ENCODE measurements at regions not wholly inside any gene's neighbourhood (a gene's known extent, or its start where the extent isn't known, plus 50 kb on each side); places are given as distances from the start of the nearest gene placed in this dataset.
"Not testable (repeated sequence)": the region's sequence is repeated elsewhere in the genome, so short reads cannot be mapped to it uniquely, and the experiment has no call there.

DNA sequence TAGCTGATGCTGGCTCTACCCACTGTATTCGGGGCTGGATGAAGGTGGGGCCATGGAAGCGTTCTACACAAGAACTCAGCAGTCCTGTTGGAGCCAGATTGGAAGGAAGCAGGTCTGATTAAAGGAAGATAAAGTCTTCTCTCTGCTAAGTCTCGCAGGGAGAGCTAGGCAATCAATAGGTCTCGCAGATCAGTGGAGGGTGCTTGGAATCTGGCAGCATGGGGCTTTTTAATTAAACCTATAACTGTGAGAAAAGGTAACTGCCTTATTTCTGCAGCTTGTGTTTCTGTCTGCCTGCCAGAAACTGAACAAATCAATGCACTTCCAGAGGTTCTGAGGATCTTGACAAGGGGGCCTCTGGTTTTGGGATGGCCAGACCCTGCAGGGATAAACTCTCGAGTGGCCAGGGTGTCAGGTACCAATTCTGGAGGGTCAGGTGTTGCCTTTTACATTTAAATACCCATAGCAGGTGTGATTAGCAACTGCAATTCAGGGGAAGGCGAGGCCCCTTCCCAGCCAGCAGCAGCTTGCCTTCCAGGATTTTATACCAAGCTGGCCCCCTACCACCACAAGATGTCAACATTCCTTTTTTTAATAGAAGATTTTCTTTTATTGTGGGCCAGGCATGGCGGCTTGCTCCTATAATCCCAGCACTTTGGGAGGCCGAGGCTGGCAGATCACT, 228.6 kb downstream of the NPIPA7 start:
- H3K36me3 ChIP-seq (ENCODE audit: control insufficient read depth, insufficient read depth, low read length); H3K9me3 ChIP-seq (ENCODE audit: control insufficient read depth, insufficient read depth, low read length); H3K9me3 Mint-ChIP-seq; H3K4me3 ChIP-seq (ENCODE audit: low read length); H3K27me3 Mint-ChIP-seq (ENCODE audit: low read depth in 2 of 2); H3K4me1 Mint-ChIP-seq; H3K27me3 ChIP-seq (ENCODE audit: control insufficient read depth, insufficient read depth, low read length); ATAC-seq; DNase-seq; intact Hi-C loops (cut with micrococcal nuclease); H3K36me3 Mint-ChIP-seq; H3K4me3 Mint-ChIP-seq; H3K27ac ChIP-seq (ENCODE audit: low read length); H3K4me1 ChIP-seq (ENCODE audit: control insufficient read depth, insufficient read depth, low read length); H3K27ac Mint-ChIP-seq: not testable (repeated sequence)
- WGBS (ENCODE audit: insufficient coverage): 50% methylated on average over 1 of the region's 8 CpGs

DNA sequence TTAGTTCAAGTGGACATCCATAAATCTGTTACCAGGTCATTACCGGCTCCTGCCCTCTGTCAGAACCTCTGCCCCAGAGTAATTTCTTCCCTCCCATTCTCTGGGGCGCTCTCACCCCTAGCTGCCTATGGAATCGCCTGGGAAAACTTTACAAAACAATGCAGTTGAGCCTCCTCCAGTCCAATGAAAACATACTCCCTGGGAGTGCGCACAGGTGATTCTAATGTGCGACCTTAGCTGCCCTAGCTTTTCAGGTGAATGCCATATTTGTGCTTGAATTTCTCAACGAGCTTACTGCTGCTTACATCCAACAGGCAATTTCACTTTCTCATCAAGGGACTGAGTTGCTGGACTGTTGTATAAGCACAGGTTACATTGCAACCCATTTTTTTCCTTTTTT, 230.7 kb downstream of the NPIPA7 start:
- ATAC-seq; H3K36me3 ChIP-seq (ENCODE audit: control insufficient read depth, insufficient read depth, low read length); H3K9me3 Mint-ChIP-seq; intact Hi-C loops (cut with micrococcal nuclease); H3K27me3 ChIP-seq (ENCODE audit: control insufficient read depth, insufficient read depth, low read length); H3K4me1 ChIP-seq (ENCODE audit: control insufficient read depth, insufficient read depth, low read length); H3K36me3 Mint-ChIP-seq; H3K4me3 Mint-ChIP-seq; H3K27ac ChIP-seq (ENCODE audit: low read length); H3K4me1 Mint-ChIP-seq; H3K9me3 ChIP-seq (ENCODE audit: control insufficient read depth, insufficient read depth, low read length); H3K4me3 ChIP-seq (ENCODE audit: low read length); H3K27ac Mint-ChIP-seq; DNase-seq; H3K27me3 Mint-ChIP-seq (ENCODE audit: low read depth in 2 of 2): not testable (repeated sequence)
- WGBS (ENCODE audit: insufficient coverage): 75% methylated on average over 6 of the region's 6 CpGs

DNA sequence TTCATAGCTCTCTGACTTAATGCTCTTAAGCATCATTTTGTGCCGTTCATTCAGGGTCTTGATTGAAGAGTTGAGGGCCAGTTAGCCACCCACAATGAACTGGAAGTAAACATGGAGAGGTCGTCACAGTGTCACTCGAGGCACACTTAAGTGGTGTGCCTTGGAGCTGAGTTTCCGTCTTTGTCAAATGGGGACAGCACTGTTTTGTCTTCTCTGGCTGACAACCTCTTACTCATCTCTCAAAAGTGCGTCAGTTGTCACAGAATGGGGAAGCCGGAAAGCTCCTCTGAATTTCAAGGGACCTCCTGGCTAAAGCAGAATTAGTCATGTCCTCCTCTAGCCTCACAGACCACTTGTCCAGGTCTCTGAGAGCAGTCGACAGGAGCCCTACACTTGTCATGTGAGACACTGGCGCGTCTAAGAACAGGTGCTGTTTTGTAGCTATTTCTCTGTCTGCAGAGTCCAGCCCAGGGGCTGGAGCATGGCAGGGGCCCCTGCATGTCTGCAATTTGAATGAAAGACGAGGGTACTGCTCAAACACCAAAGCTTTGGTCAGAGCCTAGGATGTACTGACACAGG, 231.5 kb downstream of the NPIPA7 start:
- H3K27me3 ChIP-seq (ENCODE audit: control insufficient read depth, insufficient read depth, low read length); H3K36me3 ChIP-seq (ENCODE audit: control insufficient read depth, insufficient read depth, low read length); intact Hi-C loops (cut with micrococcal nuclease); H3K4me3 Mint-ChIP-seq; H3K27me3 Mint-ChIP-seq (ENCODE audit: low read depth in 2 of 2); H3K27ac ChIP-seq (ENCODE audit: low read length); H3K36me3 Mint-ChIP-seq; H3K4me1 Mint-ChIP-seq; H3K27ac Mint-ChIP-seq; ATAC-seq; H3K9me3 ChIP-seq (ENCODE audit: control insufficient read depth, insufficient read depth, low read length); H3K9me3 Mint-ChIP-seq; H3K4me1 ChIP-seq (ENCODE audit: control insufficient read depth, insufficient read depth, low read length); DNase-seq; H3K4me3 ChIP-seq (ENCODE audit: low read length): not testable (repeated sequence)
- 73% methylated on average over 4 of the region's 10 CpGs for WGBS (ENCODE audit: insufficient coverage)

DNA sequence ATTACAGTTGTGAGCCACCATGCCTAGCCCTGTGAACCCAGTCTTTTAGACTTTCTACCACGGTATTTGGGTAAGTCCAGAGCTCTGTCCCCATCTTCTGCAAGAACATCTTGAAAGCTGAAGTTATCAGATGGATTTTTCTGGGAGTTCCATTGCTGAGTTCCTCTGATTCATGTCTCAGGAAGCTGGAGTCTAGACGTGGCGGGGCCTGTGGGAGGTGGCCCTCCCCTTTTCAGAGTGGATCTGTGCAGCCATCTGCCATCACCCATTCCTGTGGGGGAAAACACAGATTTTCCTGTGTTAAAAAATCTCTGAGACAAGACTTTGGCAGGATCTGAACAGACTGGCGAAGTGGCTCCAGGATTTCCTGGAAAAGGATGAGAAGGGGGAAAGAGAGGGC, 234.3 kb downstream of the NPIPA7 start:
- ATAC-seq; H3K4me3 ChIP-seq (ENCODE audit: low read length); H3K4me1 Mint-ChIP-seq; H3K4me1 ChIP-seq (ENCODE audit: control insufficient read depth, insufficient read depth, low read length); H3K9me3 Mint-ChIP-seq; H3K27me3 ChIP-seq (ENCODE audit: control insufficient read depth, insufficient read depth, low read length); H3K9me3 ChIP-seq (ENCODE audit: control insufficient read depth, insufficient read depth, low read length); H3K36me3 ChIP-seq (ENCODE audit: control insufficient read depth, insufficient read depth, low read length); intact Hi-C loops (cut with micrococcal nuclease); DNase-seq; H3K4me3 Mint-ChIP-seq; H3K27ac ChIP-seq (ENCODE audit: low read length); H3K27ac Mint-ChIP-seq; H3K27me3 Mint-ChIP-seq (ENCODE audit: low read depth in 2 of 2); H3K36me3 Mint-ChIP-seq: not testable (repeated sequence)
- no CpG with 5 or more reads among the region's 4 CpGs for WGBS (ENCODE audit: insufficient coverage)

DNA sequence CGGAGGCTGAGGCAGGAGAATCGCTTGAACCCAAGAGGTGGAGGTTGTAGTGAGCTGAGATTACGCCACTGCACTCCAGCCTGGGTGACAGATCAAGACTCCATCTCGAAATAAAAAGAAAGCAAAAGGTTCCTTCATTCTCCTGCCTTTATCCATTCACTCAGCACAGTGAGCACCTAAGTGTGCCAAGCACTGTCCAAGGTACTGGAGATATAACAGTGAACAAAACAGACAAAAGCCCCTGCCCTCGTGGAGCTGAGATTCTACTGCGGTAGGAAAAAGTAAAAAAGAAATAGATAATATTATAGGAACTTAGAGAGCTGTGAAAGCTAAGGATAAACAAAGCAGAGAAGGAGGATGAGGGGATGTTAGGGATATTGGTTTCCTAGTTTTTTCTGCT, 235.5 kb downstream of the NPIPA7 start:
- 14% methylated on average over 1 of the region's 6 CpGs for WGBS (ENCODE audit: insufficient coverage)
- H3K27ac Mint-ChIP-seq; H3K4me1 ChIP-seq (ENCODE audit: control insufficient read depth, insufficient read depth, low read length); ATAC-seq; H3K9me3 ChIP-seq (ENCODE audit: control insufficient read depth, insufficient read depth, low read length); H3K36me3 Mint-ChIP-seq; H3K36me3 ChIP-seq (ENCODE audit: control insufficient read depth, insufficient read depth, low read length); H3K27me3 Mint-ChIP-seq (ENCODE audit: low read depth in 2 of 2); H3K27me3 ChIP-seq (ENCODE audit: control insufficient read depth, insufficient read depth, low read length); H3K9me3 Mint-ChIP-seq; H3K4me3 Mint-ChIP-seq; H3K4me3 ChIP-seq (ENCODE audit: low read length); intact Hi-C loops (cut with micrococcal nuclease); DNase-seq; H3K4me1 Mint-ChIP-seq; H3K27ac ChIP-seq (ENCODE audit: low read length): not testable (repeated sequence)

GRCh38 chr16:16618963-16619465, 240.1 kb downstream of the NPIPA7 start:
- H3K9me3 ChIP-seq (ENCODE audit: control insufficient read depth, insufficient read depth, low read length); H3K4me1 ChIP-seq (ENCODE audit: control insufficient read depth, insufficient read depth, low read length); H3K36me3 ChIP-seq (ENCODE audit: control insufficient read depth, insufficient read depth, low read length); ATAC-seq; H3K27me3 Mint-ChIP-seq (ENCODE audit: low read depth in 2 of 2); H3K4me1 Mint-ChIP-seq; H3K27ac ChIP-seq (ENCODE audit: low read length); H3K9me3 Mint-ChIP-seq; DNase-seq; H3K4me3 Mint-ChIP-seq; H3K36me3 Mint-ChIP-seq; intact Hi-C loops (cut with micrococcal nuclease); H3K4me3 ChIP-seq (ENCODE audit: low read length); H3K27ac Mint-ChIP-seq; H3K27me3 ChIP-seq (ENCODE audit: control insufficient read depth, insufficient read depth, low read length): not testable (repeated sequence)
- 91% methylated on average over 28 of the region's 33 CpGs for WGBS (ENCODE audit: insufficient coverage)

- H3K4me1 Mint-ChIP-seq; H3K4me1 ChIP-seq (ENCODE audit: control insufficient read depth, insufficient read depth, low read length); intact Hi-C loops (cut with micrococcal nuclease); H3K4me3 Mint-ChIP-seq; H3K27me3 Mint-ChIP-seq (ENCODE audit: low read depth in 2 of 2); H3K27me3 ChIP-seq (ENCODE audit: control insufficient read depth, insufficient read depth, low read length); H3K36me3 ChIP-seq (ENCODE audit: control insufficient read depth, insufficient read depth, low read length); H3K4me3 ChIP-seq (ENCODE audit: low read length); H3K27ac ChIP-seq (ENCODE audit: low read length); ATAC-seq; H3K36me3 Mint-ChIP-seq; H3K27ac Mint-ChIP-seq; H3K9me3 ChIP-seq (ENCODE audit: control insufficient read depth, insufficient read depth, low read length); H3K9me3 Mint-ChIP-seq; DNase-seq: not testable (repeated sequence)
- WGBS (ENCODE audit: insufficient coverage): 83% methylated on average over 1 of the region's 3 CpGs
These were observed 245.4 kb downstream of the NPIPA7 start for GRCh38 chr16:16624367-16624766.

DNA sequence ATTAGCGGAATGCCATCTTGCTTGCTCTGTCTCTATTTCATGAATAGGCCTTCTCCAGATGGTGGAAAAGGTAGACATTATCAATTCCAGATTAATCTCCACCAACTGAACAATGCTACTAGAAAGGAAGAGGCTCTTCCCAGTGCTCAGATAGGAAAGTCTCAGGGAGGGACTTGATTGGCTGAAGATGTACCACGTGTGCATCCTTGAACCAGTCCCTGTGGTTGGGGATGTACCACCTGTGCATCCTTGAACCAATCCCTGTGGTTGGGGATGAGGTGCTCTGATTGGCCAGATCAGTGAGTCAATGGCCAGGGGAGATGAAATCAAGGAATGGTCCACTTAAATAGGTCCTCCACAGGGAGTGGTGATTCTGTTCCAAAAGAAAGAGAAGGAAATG, 246.2 kb downstream of the NPIPA7 start:
- H3K4me1 Mint-ChIP-seq; intact Hi-C loops (cut with micrococcal nuclease); H3K9me3 ChIP-seq (ENCODE audit: control insufficient read depth, insufficient read depth, low read length); DNase-seq; H3K4me1 ChIP-seq (ENCODE audit: control insufficient read depth, insufficient read depth, low read length); H3K4me3 Mint-ChIP-seq; H3K9me3 Mint-ChIP-seq; H3K4me3 ChIP-seq (ENCODE audit: low read length); H3K27me3 ChIP-seq (ENCODE audit: control insufficient read depth, insufficient read depth, low read length); H3K36me3 ChIP-seq (ENCODE audit: control insufficient read depth, insufficient read depth, low read length); H3K36me3 Mint-ChIP-seq; H3K27ac ChIP-seq (ENCODE audit: low read length); H3K27me3 Mint-ChIP-seq (ENCODE audit: low read depth in 2 of 2); H3K27ac Mint-ChIP-seq; ATAC-seq: not testable (repeated sequence)
- WGBS (ENCODE audit: insufficient coverage): 79% methylated on average over 1 of the region's 2 CpGs

Data from natural killer cell (primary cell).